ENCODE measurements at regions not wholly inside any gene's neighbourhood (a gene's known extent, or its start where the extent isn't known, plus 50 kb on each side); places are given as distances from the start of the nearest gene placed in this dataset.
"Not testable (repeated sequence)": the region's sequence is repeated elsewhere in the genome, so short reads cannot be mapped to it uniquely, and the experiment has no call there.

GRCh38 chr14:104390221-104390931, 189.2 kb upstream of the C14orf180 start:
- DNase-seq = no peak

- no peak for DNase-seq
Measured at GRCh38 chr14:104390941-104391901, 188.3 kb upstream of the C14orf180 start.

DNA sequence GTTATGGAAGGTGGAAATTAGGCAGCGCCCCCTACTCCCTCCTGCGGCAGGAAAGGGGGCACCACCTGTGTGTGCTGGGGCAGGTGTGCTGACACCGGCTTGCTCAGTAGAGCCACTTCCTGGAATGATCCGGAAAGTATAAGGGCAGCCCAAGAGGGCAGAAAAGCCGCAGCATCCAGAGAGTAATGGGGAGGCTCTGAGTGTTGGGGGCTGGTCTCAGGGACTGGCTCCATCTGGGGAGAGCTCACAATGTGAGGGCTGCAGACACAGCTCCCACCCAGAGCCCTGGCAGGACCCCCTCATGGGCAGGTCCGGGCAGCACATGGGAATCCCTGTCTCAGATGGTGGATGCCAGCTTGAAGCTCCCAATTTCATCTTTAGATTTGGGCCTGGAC, 187.6 kb upstream of the C14orf180 start:
- DNase-seq = no peak

DNA sequence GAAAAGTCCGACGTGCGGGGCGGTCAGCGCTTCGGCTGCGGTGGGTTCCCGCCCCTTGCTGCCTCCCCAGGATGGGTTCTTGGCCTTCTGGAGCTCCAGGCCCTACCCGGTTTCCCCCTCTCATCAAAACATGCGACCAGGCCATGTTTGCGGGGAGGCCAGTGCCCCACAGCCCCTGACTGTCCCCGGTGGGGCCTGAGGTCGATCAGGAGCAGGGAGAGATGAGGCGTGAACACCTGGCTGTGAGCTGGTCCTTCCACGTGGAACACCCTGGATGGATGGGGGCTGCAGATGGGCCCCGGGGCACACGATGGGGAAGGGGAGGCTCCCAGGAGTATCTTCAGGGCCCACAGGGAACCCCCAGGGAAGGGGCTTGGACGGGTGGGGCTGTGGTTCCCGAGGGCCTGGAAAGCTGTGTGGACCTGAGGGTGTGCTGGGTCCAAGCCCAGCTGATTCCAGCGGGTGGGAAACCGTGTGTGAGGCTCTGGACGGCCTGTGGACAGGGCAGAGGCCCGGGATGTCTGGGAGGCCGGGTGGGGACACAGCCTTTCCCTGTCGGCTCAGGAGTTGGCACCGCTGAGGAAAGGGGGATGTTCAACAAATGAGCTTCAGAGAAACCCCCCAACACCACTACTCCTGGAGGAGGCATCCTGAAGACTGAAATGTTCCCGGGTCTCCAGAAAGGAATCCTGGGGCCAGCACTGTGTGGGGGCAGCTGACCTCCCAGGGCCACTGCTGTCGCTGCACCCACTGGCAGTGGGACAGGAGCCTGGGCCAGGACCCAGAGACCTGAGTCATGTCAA, 187.0 kb upstream of the C14orf180 start:
- DNase-seq = no peak

DNA sequence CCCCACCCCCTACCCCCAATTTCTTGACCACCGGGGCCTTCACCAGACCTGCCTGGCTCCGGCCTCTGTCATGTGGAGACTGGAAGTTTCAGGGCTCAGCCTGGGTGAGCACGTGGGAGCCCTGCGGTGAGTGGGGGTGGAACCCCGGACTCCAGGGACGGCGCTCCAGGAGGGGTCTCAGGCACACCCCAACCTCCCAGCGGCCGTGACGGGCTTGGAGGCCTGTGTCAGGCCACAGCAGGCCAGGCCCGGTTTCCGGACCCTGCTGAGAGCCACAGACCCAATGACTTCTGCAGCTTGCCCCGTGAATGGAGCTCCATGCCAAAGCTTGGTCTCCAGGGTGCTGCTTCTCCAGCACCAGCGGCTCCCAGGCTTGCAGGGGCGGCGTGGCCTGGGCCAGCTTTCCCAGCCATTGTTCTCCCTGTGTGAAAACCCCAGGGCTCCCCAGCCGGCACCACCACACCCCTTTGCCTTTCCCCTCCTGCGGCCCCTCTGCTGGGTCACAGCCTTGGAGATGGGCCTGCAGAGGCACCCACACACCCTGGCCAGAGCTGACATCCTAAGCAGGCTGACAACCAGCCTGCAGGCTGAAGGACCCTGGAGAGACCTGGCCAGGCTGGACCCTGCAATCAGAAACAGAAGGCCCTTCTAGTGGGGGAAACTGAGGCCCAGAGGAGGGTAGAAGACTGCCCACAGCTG, 186.2 kb upstream of the C14orf180 start:
- no peak for DNase-seq

GRCh38 chr14:104393898-104394381, 185.6 kb upstream of the C14orf180 start:
- DNase-seq = no peak

GRCh38 chr14:104394409-104394851, 185.1 kb upstream of the C14orf180 start:
- no peak for DNase-seq

DNA sequence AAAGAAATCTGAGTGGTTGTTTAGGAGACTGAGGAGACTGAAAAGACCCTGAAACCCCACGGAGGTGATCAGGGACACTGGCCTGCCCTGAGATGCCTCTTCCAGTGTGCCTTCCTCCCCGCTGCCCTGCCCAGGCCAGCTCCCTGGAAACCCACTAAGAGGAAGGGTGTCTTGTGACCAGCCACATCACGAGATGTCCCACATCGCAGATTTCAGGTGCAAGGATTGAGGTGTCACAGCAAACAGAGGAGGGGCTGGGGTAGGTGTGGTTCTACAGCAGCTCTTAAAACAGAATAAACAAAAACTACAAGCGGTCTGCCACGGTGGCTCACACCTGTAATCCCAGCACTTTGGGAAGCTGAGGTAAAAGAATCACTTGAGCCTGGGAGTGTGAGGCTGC, 184.3 kb upstream of the C14orf180 start:
- DNase-seq = peak; percentile 50

DNA sequence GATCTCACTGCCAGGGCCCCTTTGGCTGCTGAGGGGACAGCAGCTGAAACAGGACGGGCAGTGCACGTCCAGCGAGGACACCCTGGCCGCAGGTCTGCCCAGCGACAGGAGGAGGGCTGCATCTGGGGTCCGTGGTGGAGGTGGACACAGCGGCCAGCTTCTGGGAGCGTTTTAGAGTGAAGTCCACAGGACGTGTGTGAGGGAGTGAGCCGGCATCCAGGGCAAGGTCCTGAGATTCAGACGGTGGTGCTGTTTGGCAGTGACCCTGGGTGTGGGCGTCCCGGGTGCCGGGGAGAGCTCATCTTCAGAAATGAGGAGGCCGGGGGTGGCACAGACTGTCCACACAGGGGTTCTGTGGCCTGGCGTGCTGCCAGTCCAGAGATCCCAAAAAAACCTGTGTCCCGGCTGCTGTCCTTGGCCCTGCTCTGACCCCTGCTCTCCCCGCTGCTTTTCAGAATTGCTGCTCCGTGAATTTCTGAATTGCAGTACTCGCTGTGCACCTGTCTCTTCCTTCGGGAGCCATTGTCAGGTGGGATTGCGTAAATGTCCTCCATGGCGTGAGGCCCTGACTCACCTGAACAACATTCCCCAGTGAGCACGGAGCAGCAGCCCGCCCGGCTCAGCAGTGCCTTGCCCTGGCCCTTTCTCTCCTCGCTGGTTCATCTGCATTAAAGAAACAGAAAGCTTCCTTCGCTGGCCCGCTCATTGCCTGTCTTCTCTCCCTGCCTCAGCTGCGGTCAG, 183.5 kb upstream of the C14orf180 start:
- DNase-seq = peak; percentile 74

- DNase-seq = no peak
Measured at GRCh38 chr14:104396682-104397470, 182.7 kb upstream of the C14orf180 start.

GRCh38 chr14:104397956-104398355, 181.6 kb upstream of the C14orf180 start:
- DNase-seq = no peak

DNA sequence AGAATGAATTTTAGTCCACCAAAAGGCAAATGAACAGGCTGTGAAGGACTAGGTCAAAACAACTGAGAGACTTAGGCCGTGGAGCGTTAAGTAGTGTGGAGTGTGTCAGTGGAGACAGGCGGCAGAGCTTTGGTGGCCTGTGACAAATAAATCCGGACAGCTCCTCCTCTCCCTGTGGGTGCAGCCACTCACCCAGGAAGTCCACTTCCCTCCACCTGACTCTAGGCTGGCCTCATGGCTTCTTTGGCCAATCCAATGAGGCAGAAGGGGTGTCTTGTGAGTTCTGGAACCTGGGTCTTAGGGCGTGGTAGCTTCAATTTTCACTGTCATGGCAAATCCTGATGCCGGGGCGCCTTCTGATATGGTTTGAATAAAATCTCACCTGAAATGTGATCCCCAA, 180.9 kb upstream of the C14orf180 start:
- no peak for DNase-seq

DNA sequence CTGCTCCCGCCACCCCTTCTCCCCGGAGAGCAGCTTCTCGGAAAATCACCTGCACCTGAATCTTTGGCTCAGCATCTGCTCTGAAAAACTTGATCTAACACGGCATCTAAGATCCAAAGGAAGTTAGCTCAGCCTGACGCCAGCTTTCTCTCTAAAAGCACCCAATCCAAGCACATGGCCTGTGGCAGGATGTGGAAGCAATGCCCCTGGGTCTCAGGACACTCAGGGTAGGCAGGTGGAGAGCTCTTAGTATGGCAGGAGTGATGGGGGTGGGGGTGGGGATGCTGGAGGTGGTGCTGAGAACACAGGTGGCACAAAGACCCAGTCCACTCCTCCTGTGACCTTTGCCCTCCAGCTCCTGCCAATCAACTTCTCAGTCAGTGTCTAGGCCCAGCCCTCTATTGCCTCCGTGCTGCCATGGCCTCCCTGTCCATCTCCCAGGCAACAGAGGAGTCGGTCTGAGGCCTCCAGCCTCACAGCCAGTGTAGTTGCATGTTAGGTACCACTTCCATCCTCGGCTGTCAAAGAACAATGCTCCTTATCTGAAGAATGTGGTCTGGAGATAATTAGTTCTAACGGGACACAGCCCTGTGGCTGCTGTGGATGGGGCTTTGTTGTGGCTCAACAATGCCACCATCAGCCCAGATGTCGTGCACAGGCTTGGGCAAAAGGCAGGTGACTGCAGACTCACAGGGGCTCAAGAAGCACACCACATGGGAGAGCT, 180.0 kb upstream of the C14orf180 start:
- DNase-seq = peak; percentile 19

DNA sequence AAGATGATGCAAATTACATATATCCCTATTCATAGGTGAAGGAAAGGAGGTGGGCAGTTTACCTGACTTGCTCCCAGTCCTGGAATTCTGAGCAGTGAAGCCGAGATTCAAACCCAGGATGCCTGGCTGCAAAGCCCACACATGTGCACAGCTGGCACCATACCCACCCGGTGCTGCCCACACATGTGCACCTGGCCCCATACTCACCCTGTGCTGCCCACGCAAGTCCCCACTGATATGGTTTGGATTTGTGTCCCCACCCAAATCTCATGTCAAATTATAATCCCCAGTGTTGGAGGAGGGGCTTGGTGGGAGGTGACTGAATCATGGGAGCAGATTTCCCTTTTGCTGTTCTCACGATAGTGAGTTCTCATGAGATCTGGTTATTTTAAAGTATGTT, 179.2 kb upstream of the C14orf180 start:
- DNase-seq = no peak

DNA sequence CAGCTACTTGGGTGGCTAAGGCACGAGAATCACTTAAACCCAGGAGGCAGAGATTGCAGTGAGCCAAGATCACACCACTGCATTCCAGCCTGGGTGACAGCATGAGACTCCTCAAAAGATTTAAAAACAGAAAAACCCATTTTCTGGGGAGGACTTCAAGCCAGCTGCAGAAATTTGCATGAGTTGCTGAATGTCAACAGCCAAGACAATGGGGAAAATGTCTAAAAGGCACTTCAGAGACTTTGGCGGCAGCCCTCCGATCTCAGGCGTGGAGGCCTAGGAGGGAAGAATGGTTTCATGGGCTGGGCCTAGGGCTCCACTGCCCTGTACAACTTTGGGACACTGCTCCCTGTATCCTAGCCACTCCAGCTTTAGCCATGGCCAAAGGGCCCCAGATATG, 177.8 kb upstream of the C14orf180 start:
- no peak for DNase-seq

DNA sequence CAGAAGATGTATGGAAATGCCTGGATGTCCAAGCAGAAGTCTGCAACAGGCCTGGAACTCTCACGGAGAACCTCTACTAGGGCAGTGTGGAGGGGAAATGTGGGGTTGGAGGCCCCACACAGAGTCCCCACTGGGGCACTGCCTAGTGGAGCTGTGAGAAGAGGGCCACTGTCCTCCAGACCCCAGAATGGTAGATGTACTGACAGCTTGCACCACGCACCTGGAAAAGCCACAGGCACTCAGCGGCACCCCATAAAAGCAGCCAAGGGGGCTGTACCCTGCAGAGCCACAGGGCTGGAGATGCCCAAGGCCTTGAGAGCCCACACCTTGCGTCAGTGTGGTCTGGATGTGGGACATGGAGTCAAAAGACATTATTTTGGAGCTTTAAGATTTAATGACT, 177.3 kb upstream of the C14orf180 start:
- not testable (repeated sequence) for DNase-seq

GRCh38 chr14:104403421-104404220, 175.9 kb upstream of the C14orf180 start:
- DNase-seq = no peak

GRCh38 chr14:104404922-104405321, 174.6 kb upstream of the C14orf180 start:
- DNase-seq = no peak
